ENCODE measurements at regions not wholly inside any gene's neighbourhood (a gene's known extent, or its start where the extent isn't known, plus 50 kb on each side); places are given as distances from the start of the nearest gene placed in this dataset.

- no peak for DNase-seq (ENCODE audit: low read depth in 1 of 2, low spot score in 1 of 2)
- Histone ChIP-seq H3K4me3 (replicated peaks; ENCODE audit: insufficient read depth, low read length) (no peak overlapping the region), H3K27me3 (ENCODE audit: insufficient read depth, poor library complexity, severe bottlenecking) (no peaks in the 10 kb centered on the region), H3K27ac (replicated peaks) (no peak overlapping the region)
- TF ChIP-seq REST (IDR thresholded peaks at IDR 0.05; ENCODE audit: insufficient replicate concordance, low read depth) (no peak), GABPA (IDR thresholded peaks at IDR 0.05; ENCODE audit: low read depth) (no peak), SPI1 (IDR thresholded peaks at IDR 0.05; ENCODE audit: borderline replicate concordance, low read depth) (no peak), POLR2AphosphoS5 (IDR thresholded peaks at IDR 0.05; ENCODE audit: low read depth) (no peak), CTCF (IDR thresholded peaks at IDR 0.05; ENCODE audit: insufficient read depth, low read length) (no peak)
These were observed 1020.9 kb upstream of the INTU start for GRCh38 chr4:126611900-126612299.

- DNase-seq (ENCODE audit: low read depth in 1 of 2, low spot score in 1 of 2) = no peak
- no peaks in the 10 kb centered on the region for H3K27me3 ChIP-seq (ENCODE audit: insufficient read depth, poor library complexity, severe bottlenecking)
- TF ChIP-seq SPI1 (IDR thresholded peaks at IDR 0.05; ENCODE audit: borderline replicate concordance, low read depth) (no peak), CTCF (IDR thresholded peaks at IDR 0.05; ENCODE audit: insufficient read depth, low read length) (no peak), GABPA (IDR thresholded peaks at IDR 0.05; ENCODE audit: low read depth) (no peak), REST (IDR thresholded peaks at IDR 0.05; ENCODE audit: insufficient replicate concordance, low read depth) (no peak), POLR2AphosphoS5 (IDR thresholded peaks at IDR 0.05; ENCODE audit: low read depth) (no peak)
- H3K27ac ChIP-seq (replicated peaks) = no peak overlapping the region
- H3K4me3 ChIP-seq (replicated peaks; ENCODE audit: insufficient read depth, low read length) = no peak overlapping the region
These were observed 1018.4 kb upstream of the INTU start for GRCh38 chr4:126614356-126614855.

- TF ChIP-seq GABPA (IDR thresholded peaks at IDR 0.05; ENCODE audit: low read depth) (no peak), CTCF (IDR thresholded peaks at IDR 0.05; ENCODE audit: insufficient read depth, low read length) (no peak), POLR2AphosphoS5 (IDR thresholded peaks at IDR 0.05; ENCODE audit: low read depth) (no peak), SPI1 (IDR thresholded peaks at IDR 0.05; ENCODE audit: borderline replicate concordance, low read depth) (no peak), REST (IDR thresholded peaks at IDR 0.05; ENCODE audit: insufficient replicate concordance, low read depth) (no peak)
- H3K27me3 ChIP-seq (ENCODE audit: insufficient read depth, poor library complexity, severe bottlenecking) = no peaks in the 10 kb centered on the region
- no peak overlapping the region for H3K4me3 ChIP-seq (replicated peaks; ENCODE audit: insufficient read depth, low read length)
- DNase-seq (ENCODE audit: low read depth in 1 of 2, low spot score in 1 of 2) = no peak
- no peak overlapping the region for H3K27ac ChIP-seq (replicated peaks)
These were observed 1016.0 kb upstream of the INTU start for GRCh38 chr4:126616795-126617194.

All from HL-60 (cell line).